Hepatocyte (in vitro differentiated cells): ENCODE measurements at regions not wholly inside any gene's neighbourhood (a gene's known extent, or its start where the extent isn't known, plus 50 kb on each side); places are given as distances from the start of the nearest gene placed in this dataset.

Source experiments
- DNase-seq: peaks from one replicate; pipeline ENCODE4 v3.0.0-alpha.2; 2016; ENCODE audit warnings: low spot score
- H2AFZ ChIP-seq: fragments of 200-600 bp; sonication (generic); 2 replicates; pipeline ENCODE4 v1.6.0; 2016; ENCODE audit warnings: antibody characterized with exemption, mild to moderate bottlenecking
- H3K27ac ChIP-seq: fragments of 200-600 bp; sonication (generic); 2 replicates; pipeline ENCODE4 v1.5.1; 2016; ENCODE audit warnings: mild to moderate bottlenecking
- H3K27me3 ChIP-seq: fragments of 200-600 bp; sonication (generic); 2 replicates; pipeline ENCODE4 v1.6.1; 2016
- H3K36me3 ChIP-seq: fragments of 200-600 bp; sonication (generic); replicated peaks from 2 replicates; pipeline ENCODE4 v1.5.1; 2016; ENCODE audit warnings: low read depth; ENCODE audit not compliant: insufficient read depth
- H3K4me1 ChIP-seq: fragments of 200-600 bp; sonication (generic); 2 replicates; pipeline ENCODE4 v1.5.1; 2016; ENCODE audit warnings: mild to moderate bottlenecking, moderate library complexity; ENCODE audit not compliant: insufficient read depth
- H3K4me2 ChIP-seq: fragments of 200-600 bp; sonication (generic); 2 replicates; pipeline ENCODE4 v1.6.0; 2016
- H3K4me3 ChIP-seq: fragments of 200-600 bp; sonication (generic); 2 replicates; pipeline ENCODE4 v1.5.1; 2016; ENCODE audit warnings: mild to moderate bottlenecking
- H3K79me2 ChIP-seq: fragments of 200-600 bp; sonication (generic); 2 replicates; pipeline ENCODE4 v1.6.0; 2017; ENCODE audit warnings: mild to moderate bottlenecking
- H3K9me2 ChIP-seq: fragments of 200-600 bp; sonication (generic); replicated peaks from 2 replicates; pipeline ENCODE4 v1.6.0; 2017; ENCODE audit warnings: mild to moderate bottlenecking; ENCODE audit not compliant: insufficient read depth
- H3K9me3 ChIP-seq: fragments of 200-600 bp; sonication (generic); 2 replicates; pipeline ENCODE4 v1.5.1; 2016; ENCODE audit warnings: low read depth, mild to moderate bottlenecking
- H4K20me1 ChIP-seq: fragments of 200-600 bp; sonication (generic); 2 replicates; pipeline ENCODE4 v1.6.0; 2016; ENCODE audit warnings: mild to moderate bottlenecking; ENCODE audit not compliant: insufficient read depth, poor library complexity, severe bottlenecking
- EZH2 ChIP-seq: fragments of 200-600 bp; sonication (generic); IDR thresholded peaks from 2 replicates; pipeline ENCODE4 v1.6.1; 2016; ENCODE audit warnings: antibody characterized with exemption, mild to moderate bottlenecking, borderline replicate concordance
- EZH2phosphoT487 ChIP-seq: fragments of 200-600 bp; sonication (generic); IDR thresholded peaks from one replicate; pipeline ENCODE4 v1.6.1; 2018; ENCODE audit warnings: antibody characterized with exemption, mild to moderate bottlenecking, low read depth, moderate library complexity; ENCODE audit not compliant: unreplicated experiment, severe bottlenecking
- whole genome bisulfite sequencing: methylation state at CpG from one replicate; pipeline ENCODE4 v1.1.6; 2016; ENCODE audit warnings: low lambda C conversion rate; ENCODE audit errors: missing lambda C conversion rate; 5-methylcytosine and 5-hydroxymethylcytosine counted together
- TF ChIP-seq, protein P1 (sequence below): fragments of 200-600 bp; sonication (generic); IDR thresholded peaks from 2 replicates; pipeline ENCODE4 v1.5.1; 2016; ENCODE audit warnings: antibody characterized with exemption, mild to moderate bottlenecking; ENCODE audit not compliant: poor library complexity

DNA sequence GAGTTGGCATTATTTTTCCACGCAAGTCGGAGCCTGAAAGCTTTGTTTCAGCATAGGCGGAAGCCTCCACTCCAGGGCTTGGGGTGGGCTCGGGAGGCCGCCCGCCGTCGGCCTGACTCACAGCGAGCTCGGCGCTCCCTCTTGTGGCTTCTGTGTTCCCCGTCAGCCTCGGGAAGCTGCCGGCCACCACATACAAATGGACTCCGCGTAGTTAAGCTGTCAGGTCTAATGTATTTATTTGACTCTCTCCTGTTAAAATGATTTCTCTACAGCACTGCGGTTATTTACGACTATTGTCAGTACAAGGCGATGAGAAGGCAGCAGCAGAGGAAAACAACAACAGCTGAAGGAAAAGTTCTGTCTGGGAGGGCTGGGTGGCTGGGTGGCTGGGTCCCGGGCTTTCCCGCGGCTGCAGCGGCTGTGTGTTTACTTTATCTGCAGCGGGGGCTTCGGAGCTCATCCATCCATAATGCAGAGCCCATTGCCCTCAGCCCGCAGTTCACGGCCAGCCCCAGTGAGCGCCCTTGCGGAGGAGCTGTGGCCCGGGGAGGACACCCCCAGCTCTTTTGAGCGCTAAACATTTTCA is 375.7 kb upstream of the CAMK1G start:
- Histone ChIP-seq H3K79me2 (no peaks in the 10 kb centered on the region), H3K4me1 (peaks cover 4% of the 10 kb centered on the region), H3K9me2 (no peaks in the 10 kb centered on the region), H2AFZ (peak overlapping the region; percentile 64), H3K4me2 (peak overlapping the region; percentile 79), H3K9me3 (no peaks in the 10 kb centered on the region), H3K27ac (no peak overlapping the region), H3K36me3 (no peaks in the 10 kb centered on the region), H4K20me1 (no peaks in the 10 kb centered on the region), H3K27me3 (peaks cover 28% of the 10 kb centered on the region), H3K4me3 (no peak overlapping the region)
- no peak for TF ChIP-seq EZH2
- TF ChIP-seq, protein P1, sequence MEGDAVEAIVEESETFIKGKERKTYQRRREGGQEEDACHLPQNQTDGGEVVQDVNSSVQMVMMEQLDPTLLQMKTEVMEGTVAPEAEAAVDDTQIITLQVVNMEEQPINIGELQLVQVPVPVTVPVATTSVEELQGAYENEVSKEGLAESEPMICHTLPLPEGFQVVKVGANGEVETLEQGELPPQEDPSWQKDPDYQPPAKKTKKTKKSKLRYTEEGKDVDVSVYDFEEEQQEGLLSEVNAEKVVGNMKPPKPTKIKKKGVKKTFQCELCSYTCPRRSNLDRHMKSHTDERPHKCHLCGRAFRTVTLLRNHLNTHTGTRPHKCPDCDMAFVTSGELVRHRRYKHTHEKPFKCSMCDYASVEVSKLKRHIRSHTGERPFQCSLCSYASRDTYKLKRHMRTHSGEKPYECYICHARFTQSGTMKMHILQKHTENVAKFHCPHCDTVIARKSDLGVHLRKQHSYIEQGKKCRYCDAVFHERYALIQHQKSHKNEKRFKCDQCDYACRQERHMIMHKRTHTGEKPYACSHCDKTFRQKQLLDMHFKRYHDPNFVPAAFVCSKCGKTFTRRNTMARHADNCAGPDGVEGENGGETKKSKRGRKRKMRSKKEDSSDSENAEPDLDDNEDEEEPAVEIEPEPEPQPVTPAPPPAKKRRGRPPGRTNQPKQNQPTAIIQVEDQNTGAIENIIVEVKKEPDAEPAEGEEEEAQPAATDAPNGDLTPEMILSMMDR = peak; percentile 97
- 3% methylated on average over 31 of the region's 31 CpGs for WGBS
- DNase-seq = peak; percentile 87

DNA sequence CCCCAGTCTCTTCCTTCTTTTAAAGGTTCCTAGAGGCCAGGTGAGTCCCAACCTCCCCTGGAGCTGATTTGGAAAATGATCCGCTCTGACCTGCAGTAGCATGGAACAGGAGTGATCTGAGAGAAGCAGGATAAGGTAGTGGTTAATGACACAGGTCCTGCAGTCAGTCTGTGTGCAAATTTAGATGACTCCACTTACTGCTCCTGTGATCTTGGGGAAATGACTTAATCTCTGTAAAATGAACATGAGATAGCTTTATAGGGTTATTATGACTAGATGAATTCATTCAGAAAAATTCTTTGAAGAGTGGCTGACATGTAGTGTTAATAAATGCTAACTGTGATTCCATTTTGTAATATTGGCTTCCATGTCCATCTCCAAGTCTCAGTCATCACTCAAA is 374.9 kb upstream of the CAMK1G start:
- 95% methylated on average over 1 of the region's 1 CpG for WGBS
- H3K9me2 ChIP-seq = no peaks in the 10 kb centered on the region
- H3K4me1 ChIP-seq = peaks cover 4% of the 10 kb centered on the region
- H2AFZ ChIP-seq = no peak overlapping the region
- DNase-seq = no peak
- H3K36me3 ChIP-seq = no peaks in the 10 kb centered on the region
- peaks cover 28% of the 10 kb centered on the region for H3K27me3 ChIP-seq
- no peaks in the 10 kb centered on the region for H3K79me2 ChIP-seq
- no peak overlapping the region for H3K27ac ChIP-seq
- H3K9me3 ChIP-seq = no peaks in the 10 kb centered on the region
- H3K4me2 ChIP-seq = no peak overlapping the region
- no peak overlapping the region for H3K4me3 ChIP-seq
- no peak for TF ChIP-seq EZH2phosphoT487
- TF ChIP-seq, protein P1 = no peak
- no peaks in the 10 kb centered on the region for H4K20me1 ChIP-seq

DNA sequence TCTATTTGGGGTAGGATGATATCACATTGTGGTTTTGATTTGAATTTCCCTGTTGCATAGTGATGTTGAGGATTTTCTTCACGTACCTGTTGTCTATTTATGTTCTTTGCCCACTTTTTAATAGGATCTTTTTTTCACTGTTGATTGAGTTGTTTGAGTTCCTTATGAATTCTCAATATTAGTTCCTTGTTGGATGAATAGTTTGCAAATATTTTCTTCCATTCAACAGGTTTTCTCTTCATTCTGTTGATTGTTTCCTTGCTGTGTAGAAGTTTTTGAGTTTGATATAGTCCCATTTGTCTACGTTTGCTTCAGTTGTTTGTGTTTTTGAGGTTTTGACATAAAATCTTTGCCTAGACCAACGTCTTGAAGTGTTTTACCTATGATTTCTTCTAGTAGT is 369.5 kb upstream of the CAMK1G start:
- no peaks in the 10 kb centered on the region for H3K9me3 ChIP-seq
- H3K4me2 ChIP-seq = no peak overlapping the region
- TF ChIP-seq, protein P1 = no peak
- TF ChIP-seq EZH2phosphoT487 = no peak
- no peak for TF ChIP-seq EZH2
- H3K79me2 ChIP-seq = no peaks in the 10 kb centered on the region
- 75% methylated on average over 3 of the region's 3 CpGs for WGBS
- no peak overlapping the region for H2AFZ ChIP-seq
- H3K4me1 ChIP-seq = no peaks in the 10 kb centered on the region
- no peaks in the 10 kb centered on the region for H3K9me2 ChIP-seq
- no peak overlapping the region for H3K27ac ChIP-seq
- no peaks in the 10 kb centered on the region for H4K20me1 ChIP-seq
- H3K36me3 ChIP-seq = no peaks in the 10 kb centered on the region
- DNase-seq = no peak
- no peak overlapping the region for H3K4me3 ChIP-seq
- peaks cover 18% of the 10 kb centered on the region for H3K27me3 ChIP-seq

DNA sequence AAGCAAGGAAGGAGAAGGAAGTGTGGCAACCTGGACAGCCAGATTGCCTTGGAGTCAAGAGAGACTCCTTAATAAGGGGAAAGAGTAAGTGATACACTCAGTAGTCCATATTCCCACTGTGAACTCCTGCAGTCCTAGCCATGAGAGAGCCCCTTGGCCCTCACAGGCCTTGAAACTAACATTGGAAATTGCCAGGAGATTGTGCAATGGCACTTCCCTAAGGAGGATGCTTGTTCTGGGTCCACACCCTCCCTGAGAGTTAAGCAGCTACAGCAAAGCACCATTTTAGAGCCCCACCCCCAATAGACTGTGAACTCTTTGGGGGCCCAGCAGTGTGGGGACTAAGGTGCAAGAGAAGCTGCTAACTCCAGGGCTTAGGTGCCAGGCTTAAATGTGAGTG is 367.7 kb upstream of the CAMK1G start:
- Histone ChIP-seq H3K79me2 (no peaks in the 10 kb centered on the region), H3K36me3 (no peaks in the 10 kb centered on the region), H2AFZ (no peak overlapping the region), H3K27ac (no peak overlapping the region), H3K27me3 (peaks cover 1% of the 10 kb centered on the region), H3K9me3 (no peaks in the 10 kb centered on the region), H4K20me1 (no peaks in the 10 kb centered on the region), H3K4me2 (no peak overlapping the region), H3K9me2 (no peaks in the 10 kb centered on the region), H3K4me3 (no peak overlapping the region), H3K4me1 (no peaks in the 10 kb centered on the region)
- TF ChIP-seq, protein P1 = no peak
- TF ChIP-seq EZH2 = no peak
- TF ChIP-seq EZH2phosphoT487 = no peak
- no peak for DNase-seq
